ENCODE measurements at regions not wholly inside any gene's neighbourhood (a gene's known extent, or its start where the extent isn't known, plus 50 kb on each side); places are given as distances from the start of the nearest gene placed in this dataset.

- H3K27me3 ChIP-seq (ENCODE audit: insufficient read depth in 3 of 3, low read length in 2 of 3), result no peaks in the 10 kb centered on the region
- TF ChIP-seq CTCF (IDR thresholded peaks at IDR 0.05), result no peak
- H3K36me3 ChIP-seq (ENCODE audit: insufficient read depth in 1 of 2, low read depth in 1 of 2), result no peaks in the 10 kb centered on the region
- DNase-seq, result no peak
- no peak overlapping the region for H3K4me3 ChIP-seq
- ATAC-seq, result no peak
- 93 to 100% (median 97%) methylated on average over 1 of the region's 1 CpG for WGBS, 3 donors
- no peak overlapping the region for H3K27ac ChIP-seq
- no peaks in the 10 kb centered on the region for H3K4me1 ChIP-seq
- intact Hi-C loops (cut with DNase I), result no loop called here
- no peaks in the 10 kb centered on the region for H3K9me3 ChIP-seq
Observed at GRCh38 chr5:106167766-106168165, 1503.0 kb downstream of the EFNA5 start.

- H3K4me3 ChIP-seq, result no peak overlapping the region
- H3K27me3 ChIP-seq (ENCODE audit: insufficient read depth in 3 of 3, low read length in 2 of 3), result no peaks in the 10 kb centered on the region
- intact Hi-C loops (cut with DNase I), result no loop called here
- DNase-seq (no peak), ATAC-seq (no peak)
- H3K4me1 ChIP-seq, result no peaks in the 10 kb centered on the region
- WGBS, 3 donors, result 89 to 95% (median 92%) methylated on average over 12 of the region's 12 CpGs
- no peak overlapping the region for H3K27ac ChIP-seq
- no peak for TF ChIP-seq CTCF (IDR thresholded peaks at IDR 0.05)
- H3K36me3 ChIP-seq (ENCODE audit: insufficient read depth in 1 of 2, low read depth in 1 of 2), result no peaks in the 10 kb centered on the region
- no peaks in the 10 kb centered on the region for H3K9me3 ChIP-seq
Observed at GRCh38 chr5:106163233-106163632, 1507.5 kb downstream of the EFNA5 start.

DNA sequence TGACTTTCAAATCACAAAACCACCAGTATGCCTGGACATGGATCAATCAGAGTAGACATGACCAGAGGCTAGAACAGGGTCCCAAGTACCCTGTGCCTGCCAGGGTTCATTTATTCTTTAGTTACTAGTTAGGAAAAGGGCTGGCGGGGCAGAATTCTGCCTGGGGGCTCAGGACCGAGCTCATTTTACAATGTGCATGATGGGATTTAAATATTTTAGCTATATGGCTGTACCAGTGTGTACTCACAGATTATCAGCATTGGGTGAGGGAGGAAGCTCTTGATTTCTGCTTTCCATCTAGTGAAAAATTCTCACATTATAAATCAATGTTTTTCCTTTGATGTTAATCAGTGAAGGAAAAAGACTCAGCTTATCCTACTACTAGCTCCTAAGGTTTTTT is 1511.1 kb downstream of the EFNA5 start:
- no peaks in the 10 kb centered on the region for H3K9me3 ChIP-seq
- TF ChIP-seq CTCF (IDR thresholded peaks at IDR 0.05), result no peak
- ATAC-seq (no peak), DNase-seq (no peak)
- intact Hi-C loops (cut with DNase I), result no loop called here
- H3K4me3 ChIP-seq, result no peak overlapping the region
- H3K36me3 ChIP-seq (ENCODE audit: insufficient read depth in 1 of 2, low read depth in 1 of 2), result no peaks in the 10 kb centered on the region
- 53 to 72% (median 61%) methylated on average over 2 of the region's 2 CpGs for WGBS, 3 donors
- no peak overlapping the region for H3K27ac ChIP-seq
- H3K27me3 ChIP-seq (ENCODE audit: insufficient read depth in 3 of 3, low read length in 2 of 3), result no peaks in the 10 kb centered on the region
- no peaks in the 10 kb centered on the region for H3K4me1 ChIP-seq

DNA sequence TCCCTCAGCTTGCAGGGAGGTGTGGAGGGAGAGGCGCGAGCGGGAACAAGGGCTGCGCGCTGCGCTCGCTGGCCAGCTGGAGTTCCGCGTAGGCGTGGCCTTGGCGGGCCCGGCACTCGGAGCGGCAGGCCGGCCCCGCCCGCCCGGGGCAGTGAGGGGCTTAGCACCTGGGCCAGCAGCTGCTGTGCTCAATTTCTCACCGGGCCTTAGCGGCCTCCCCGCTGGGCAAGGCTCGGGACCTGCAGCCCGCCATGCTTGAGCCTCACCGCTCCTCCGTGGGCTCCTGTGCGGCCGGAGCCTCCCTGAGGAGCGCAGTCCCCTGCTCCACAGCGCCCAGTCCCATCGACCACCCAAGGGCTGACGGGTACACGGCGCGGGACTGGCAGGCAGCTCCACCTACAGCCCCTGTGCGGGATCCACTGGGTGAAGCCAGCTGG is 1516.4 kb downstream of the EFNA5 start:
- no peak for TF ChIP-seq CTCF (IDR thresholded peaks at IDR 0.05)

DNA sequence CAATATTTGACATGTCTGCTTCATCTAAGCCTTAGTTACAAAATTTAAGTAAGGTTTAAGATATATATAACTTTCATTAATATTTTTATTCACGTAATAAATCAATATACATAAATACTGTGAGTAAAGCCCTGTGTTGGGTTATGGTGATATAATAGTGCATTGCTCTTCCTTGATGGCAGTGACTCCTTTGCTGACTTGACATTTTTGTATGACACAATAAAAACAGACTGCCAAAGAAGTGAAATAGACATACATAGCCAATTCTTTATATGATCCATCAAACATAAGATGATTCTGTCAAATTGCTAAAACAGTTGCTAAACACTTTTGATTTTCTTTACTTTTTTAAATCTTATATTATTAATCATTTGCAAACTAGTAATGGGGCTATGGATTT is 1518.2 kb downstream of the EFNA5 start:
- no peak for TF ChIP-seq CTCF (IDR thresholded peaks at IDR 0.05)
- Histone ChIP-seq H3K9me3 (no peaks in the 10 kb centered on the region), H3K27ac (no peak overlapping the region), H3K4me3 (no peak overlapping the region), H3K4me1 (no peaks in the 10 kb centered on the region), H3K27me3 (ENCODE audit: insufficient read depth in 3 of 3, low read length in 2 of 3) (no peaks in the 10 kb centered on the region), H3K36me3 (ENCODE audit: insufficient read depth in 1 of 2, low read depth in 1 of 2) (no peaks in the 10 kb centered on the region)
- DNase-seq, result no peak
- 90 to 100% (median 96%) methylated on average over 1 of the region's 1 CpG for WGBS, 3 donors
- intact Hi-C loops (cut with DNase I), result no loop called here
- no peak for ATAC-seq

More for the DNA sequence above, 1516.4 kb downstream of the EFNA5 start:
- Histone ChIP-seq H3K27ac (no peak overlapping the region), H3K36me3 (ENCODE audit: insufficient read depth in 1 of 2, low read depth in 1 of 2) (no peaks in the 10 kb centered on the region), H3K4me3 (no peak overlapping the region), H3K9me3 (no peaks in the 10 kb centered on the region), H3K27me3 (ENCODE audit: insufficient read depth in 3 of 3, low read length in 2 of 3) (no peaks in the 10 kb centered on the region), H3K4me1 (no peaks in the 10 kb centered on the region)
- intact Hi-C loops (cut with DNase I), result no loop called here
- ATAC-seq, result no peak
- WGBS, 3 donors, result 95 to 97% (median 97%) methylated on average over 30 to 35 of the region's 35 CpGs
- no peak for DNase-seq
